ENCODE measurements at regions not wholly inside any gene's neighbourhood (a gene's known extent, or its start where the extent isn't known, plus 50 kb on each side); places are given as distances from the start of the nearest gene placed in this dataset.

- no peaks in the 10 kb centered on the region for H3K9me3 ChIP-seq
- no peak for ATAC-seq
- DNase-seq: no peak
- H3K4me1 ChIP-seq: no peaks in the 10 kb centered on the region
- H3K27me3 ChIP-seq: no peaks in the 10 kb centered on the region
- intact Hi-C loops (cut with DNase I): no loop called here
- no peak overlapping the region for H3K4me3 ChIP-seq
- no peak overlapping the region for H3K27ac ChIP-seq
- WGBS (ENCODE audit: insufficient coverage, low coverage, low lambda C conversion rate, missing lambda C conversion rate): 64% methylated on average over 6 of the region's 6 CpGs
- TF ChIP-seq CTCF (IDR thresholded peaks at IDR 0.05): no peak
- TF ChIP-seq POLR2A (IDR thresholded peaks at IDR 0.05): no peak
- no peaks in the 10 kb centered on the region for H3K36me3 ChIP-seq
These were observed 158.9 kb upstream of the MTNR1B start for GRCh38 chr11:92810423-92811064.

GRCh38 chr11:92811341-92811740, 158.1 kb upstream of the MTNR1B start:
- no peak for DNase-seq
- no peak overlapping the region for H3K27ac ChIP-seq
- no peak for ATAC-seq
- no peaks in the 10 kb centered on the region for H3K9me3 ChIP-seq
- WGBS (ENCODE audit: insufficient coverage, low coverage, low lambda C conversion rate, missing lambda C conversion rate): 38% methylated on average over 2 of the region's 2 CpGs
- no peaks in the 10 kb centered on the region for H3K27me3 ChIP-seq
- H3K36me3 ChIP-seq: no peaks in the 10 kb centered on the region
- H3K4me3 ChIP-seq: no peak overlapping the region
- TF ChIP-seq POLR2A (IDR thresholded peaks at IDR 0.05) (no peak), CTCF (IDR thresholded peaks at IDR 0.05) (no peak)
- no peaks in the 10 kb centered on the region for H3K4me1 ChIP-seq
- intact Hi-C loops (cut with DNase I): no loop called here

GRCh38 chr11:92812841-92813240, 156.6 kb upstream of the MTNR1B start:
- Histone ChIP-seq H3K9me3 (no peaks in the 10 kb centered on the region), H3K36me3 (no peaks in the 10 kb centered on the region), H3K27ac (no peak overlapping the region), H3K4me3 (no peak overlapping the region), H3K4me1 (no peaks in the 10 kb centered on the region), H3K27me3 (no peaks in the 10 kb centered on the region)
- intact Hi-C loops (cut with DNase I): no loop called here
- TF ChIP-seq POLR2A (IDR thresholded peaks at IDR 0.05) (no peak), CTCF (IDR thresholded peaks at IDR 0.05) (no peak)
- no peak for DNase-seq
- WGBS (ENCODE audit: insufficient coverage, low coverage, low lambda C conversion rate, missing lambda C conversion rate): 36% methylated on average over 5 of the region's 5 CpGs
- no peak for ATAC-seq

GRCh38 chr11:92819830-92820229, 149.6 kb upstream of the MTNR1B start:
- no peak overlapping the region for H3K4me3 ChIP-seq
- intact Hi-C loops (cut with DNase I): no loop called here
- TF ChIP-seq CTCF (IDR thresholded peaks at IDR 0.05): no peak
- TF ChIP-seq POLR2A (IDR thresholded peaks at IDR 0.05): no peak
- H3K36me3 ChIP-seq: no peaks in the 10 kb centered on the region
- DNase-seq: no peak
- no peaks in the 10 kb centered on the region for H3K27me3 ChIP-seq
- no peaks in the 10 kb centered on the region for H3K9me3 ChIP-seq
- ATAC-seq: no peak
- no peaks in the 10 kb centered on the region for H3K4me1 ChIP-seq
- no peak overlapping the region for H3K27ac ChIP-seq
- 27% methylated on average over 2 of the region's 2 CpGs for WGBS (ENCODE audit: insufficient coverage, low coverage, low lambda C conversion rate, missing lambda C conversion rate)

- DNase-seq (no peak), ATAC-seq (no peak)
- Histone ChIP-seq H3K27ac (no peak overlapping the region), H3K4me3 (no peak overlapping the region), H3K9me3 (no peaks in the 10 kb centered on the region), H3K36me3 (no peaks in the 10 kb centered on the region), H3K27me3 (no peaks in the 10 kb centered on the region), H3K4me1 (no peaks in the 10 kb centered on the region)
- intact Hi-C loops (cut with DNase I): no loop called here
- no peak for TF ChIP-seq CTCF (IDR thresholded peaks at IDR 0.05)
These were observed 148.6 kb upstream of the MTNR1B start for GRCh38 chr11:92820860-92821259.
